GM10266 (cell line): ENCODE measurements at regions not wholly inside any gene's neighbourhood (a gene's known extent, or its start where the extent isn't known, plus 50 kb on each side); places are given as distances from the start of the nearest gene placed in this dataset.

Experiments
- DNase-seq: peaks from one replicate; pipeline ENCODE4 v3.0.0; 2012; ENCODE audit errors: extremely low spot score
- CTCF ChIP-seq: IDR thresholded peaks from 2 replicates; pipeline ENCODE4 v1.5.1; 2012; ENCODE audit warnings: mild to moderate bottlenecking, low read depth; ENCODE audit not compliant: control insufficient read depth, insufficient read depth; ENCODE audit errors: missing control alignments

- DNase-seq, result no peak
- no peak for TF ChIP-seq CTCF
Measured at GRCh38 chr3:14333215-14333614, 69.2 kb upstream of the SLC6A6 start.

DNA sequence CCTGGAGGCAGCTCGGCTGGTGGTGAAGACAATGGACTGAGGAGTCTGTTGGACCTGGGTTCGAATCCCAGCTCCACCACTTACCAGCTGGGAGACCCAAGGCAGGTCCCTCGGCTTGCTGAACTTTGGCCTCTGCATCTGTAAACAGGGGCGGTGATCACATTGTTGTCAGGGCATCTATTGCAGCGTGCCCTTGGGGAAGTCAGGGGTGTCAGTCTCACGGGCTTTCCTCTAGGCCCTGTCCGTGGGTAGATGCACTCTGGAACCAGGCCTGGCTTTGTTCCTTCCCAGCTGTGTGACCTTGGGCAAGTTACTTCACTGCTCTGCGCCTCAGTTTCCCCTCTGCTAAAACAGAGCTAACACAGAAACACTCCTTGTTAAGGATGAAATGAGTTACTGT lies 68.8 kb upstream of the SLC6A6 start:
- no peak for DNase-seq
- TF ChIP-seq CTCF, result no peak

GRCh38 chr3:14334136-14334535 lies 68.3 kb upstream of the SLC6A6 start:
- DNase-seq, result no peak
- no peak for TF ChIP-seq CTCF

- TF ChIP-seq CTCF, result no peak
- no peak for DNase-seq
Measured at GRCh38 chr3:14334936-14335335, 67.5 kb upstream of the SLC6A6 start.

DNA sequence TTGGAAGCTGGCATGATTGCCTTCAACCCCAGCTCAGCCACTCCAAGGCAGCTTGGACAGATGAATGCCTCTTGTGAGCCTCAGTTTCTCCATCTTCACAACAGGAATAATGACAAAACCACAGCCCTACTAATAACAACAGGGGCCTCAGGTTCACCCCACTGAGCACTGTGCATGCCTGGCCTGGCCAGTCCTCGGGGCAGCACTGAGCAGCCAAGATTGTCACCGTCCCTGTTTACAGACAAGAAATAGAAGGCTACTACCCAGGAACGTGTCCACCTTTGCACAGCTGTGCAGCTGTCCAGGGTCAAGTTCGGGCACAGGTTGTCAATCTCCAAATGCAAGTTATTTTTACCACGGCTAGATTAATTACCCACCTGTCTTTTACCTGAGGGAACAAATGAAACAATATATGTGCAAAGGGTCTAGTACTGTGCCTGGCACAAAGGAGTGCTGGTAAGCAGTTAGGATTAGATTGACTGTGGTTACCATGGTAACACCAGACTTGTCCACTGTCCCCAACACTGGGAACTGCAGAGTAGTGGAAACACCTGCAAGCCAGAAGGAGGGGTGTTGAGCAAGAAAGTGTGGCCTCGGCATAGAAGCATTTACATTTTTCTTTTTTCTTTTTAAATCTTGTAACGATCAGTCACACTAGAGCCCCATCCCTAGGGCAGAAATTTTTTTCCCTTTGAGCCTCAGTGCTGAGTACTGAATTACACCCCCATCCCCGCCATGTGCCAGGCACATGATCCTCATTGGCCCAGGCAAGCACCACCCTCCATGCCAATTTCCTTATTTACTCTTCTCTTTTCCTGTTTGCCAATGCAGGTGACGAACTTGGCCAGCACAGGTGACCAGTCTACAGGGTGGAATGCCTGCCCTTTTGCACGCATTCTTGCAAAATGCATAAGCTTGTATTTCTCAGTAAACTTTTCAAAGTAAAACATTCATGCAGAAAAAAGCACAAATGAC lies 66.3 kb upstream of the SLC6A6 start:
- DNase-seq, result no peak
- no peak for TF ChIP-seq CTCF

GRCh38 chr3:14336749-14337598 lies 65.4 kb upstream of the SLC6A6 start:
- DNase-seq, result no peak
- no peak for TF ChIP-seq CTCF
